ENCODE measurements at regions not wholly inside any gene's neighbourhood (a gene's known extent, or its start where the extent isn't known, plus 50 kb on each side); places are given as distances from the start of the nearest gene placed in this dataset.

DNA sequence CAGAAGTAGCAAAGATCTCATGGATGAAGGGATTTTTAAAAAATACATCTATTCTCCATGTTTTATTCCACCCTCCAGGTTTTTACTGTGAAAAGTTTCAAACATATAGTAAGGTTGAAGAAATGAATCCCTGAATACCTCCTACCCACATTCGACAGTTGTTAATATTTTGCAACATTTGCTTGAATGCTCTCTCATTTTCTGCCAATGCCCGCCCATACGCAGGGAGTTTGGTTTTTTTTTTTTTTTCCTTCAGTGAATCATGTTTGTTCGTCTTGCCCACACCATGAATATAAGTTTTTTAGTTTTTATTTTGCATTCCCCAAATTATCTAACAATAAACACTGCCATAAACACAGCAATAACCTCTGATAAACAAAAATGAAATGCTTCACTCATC lies 82.9 kb downstream of the MAP1LC3B2 start:
- no peak overlapping the region for H3K27ac ChIP-seq
- DNase-seq (ENCODE audit: low spot score): no peak
- no peaks in the 10 kb centered on the region for H3K27me3 ChIP-seq
- H3K9me3 ChIP-seq: no peaks in the 10 kb centered on the region
- no peak overlapping the region for H3K4me3 ChIP-seq
- TF ChIP-seq, protein P1, sequence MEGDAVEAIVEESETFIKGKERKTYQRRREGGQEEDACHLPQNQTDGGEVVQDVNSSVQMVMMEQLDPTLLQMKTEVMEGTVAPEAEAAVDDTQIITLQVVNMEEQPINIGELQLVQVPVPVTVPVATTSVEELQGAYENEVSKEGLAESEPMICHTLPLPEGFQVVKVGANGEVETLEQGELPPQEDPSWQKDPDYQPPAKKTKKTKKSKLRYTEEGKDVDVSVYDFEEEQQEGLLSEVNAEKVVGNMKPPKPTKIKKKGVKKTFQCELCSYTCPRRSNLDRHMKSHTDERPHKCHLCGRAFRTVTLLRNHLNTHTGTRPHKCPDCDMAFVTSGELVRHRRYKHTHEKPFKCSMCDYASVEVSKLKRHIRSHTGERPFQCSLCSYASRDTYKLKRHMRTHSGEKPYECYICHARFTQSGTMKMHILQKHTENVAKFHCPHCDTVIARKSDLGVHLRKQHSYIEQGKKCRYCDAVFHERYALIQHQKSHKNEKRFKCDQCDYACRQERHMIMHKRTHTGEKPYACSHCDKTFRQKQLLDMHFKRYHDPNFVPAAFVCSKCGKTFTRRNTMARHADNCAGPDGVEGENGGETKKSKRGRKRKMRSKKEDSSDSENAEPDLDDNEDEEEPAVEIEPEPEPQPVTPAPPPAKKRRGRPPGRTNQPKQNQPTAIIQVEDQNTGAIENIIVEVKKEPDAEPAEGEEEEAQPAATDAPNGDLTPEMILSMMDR (IDR thresholded peaks at IDR 0.05): no peak
- no peaks in the 10 kb centered on the region for H3K4me1 ChIP-seq
- no peaks in the 10 kb centered on the region for H3K36me3 ChIP-seq

DNA sequence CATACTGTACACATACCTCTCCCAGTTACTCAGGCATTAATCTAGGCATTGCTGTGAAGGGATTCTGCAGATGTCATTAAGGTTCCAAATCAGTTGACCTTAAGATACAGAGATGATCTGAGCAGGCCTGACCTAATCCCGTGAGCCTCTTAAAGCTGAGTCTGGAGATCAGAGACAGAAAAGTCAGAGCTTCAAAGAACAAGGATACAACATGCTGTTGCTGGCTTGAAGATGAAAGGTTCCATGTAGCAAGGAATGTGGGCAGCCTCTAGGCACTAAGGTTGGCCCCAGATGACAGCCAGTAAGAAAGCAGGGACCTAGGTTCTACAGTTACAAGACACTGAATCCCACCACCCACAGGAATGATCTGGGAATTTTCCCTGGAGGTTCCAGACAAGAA lies 81.1 kb downstream of the MAP1LC3B2 start:
- no peaks in the 10 kb centered on the region for H3K36me3 ChIP-seq
- H3K27ac ChIP-seq: no peak overlapping the region
- TF ChIP-seq, protein P1 (IDR thresholded peaks at IDR 0.05): no peak
- H3K9me3 ChIP-seq: no peaks in the 10 kb centered on the region
- DNase-seq (ENCODE audit: low spot score): no peak
- no peak overlapping the region for H3K4me3 ChIP-seq
- no peaks in the 10 kb centered on the region for H3K27me3 ChIP-seq
- H3K4me1 ChIP-seq: no peaks in the 10 kb centered on the region

DNA sequence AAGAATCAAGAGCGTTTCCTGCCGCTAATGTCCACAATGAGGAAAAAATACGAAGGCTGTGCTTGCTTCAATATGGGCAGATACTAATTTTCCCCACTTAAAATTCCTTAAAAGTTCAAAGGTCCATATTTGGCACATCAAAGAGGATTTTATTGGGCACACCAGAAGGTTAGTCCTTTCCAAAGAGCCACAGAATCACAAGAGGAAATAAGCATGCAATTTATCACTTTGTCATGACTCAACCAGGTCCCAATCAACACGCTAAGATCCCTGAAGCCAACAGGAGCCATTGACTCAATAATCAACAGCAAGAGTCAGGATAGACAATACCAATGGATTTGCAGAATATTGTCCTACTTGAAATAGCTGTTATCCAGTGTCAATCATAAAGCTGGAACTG lies 80.6 kb downstream of the MAP1LC3B2 start:
- H3K36me3 ChIP-seq: no peaks in the 10 kb centered on the region
- TF ChIP-seq, protein P1 (IDR thresholded peaks at IDR 0.05): no peak
- no peaks in the 10 kb centered on the region for H3K27me3 ChIP-seq
- H3K4me3 ChIP-seq: no peak overlapping the region
- no peaks in the 10 kb centered on the region for H3K4me1 ChIP-seq
- no peaks in the 10 kb centered on the region for H3K9me3 ChIP-seq
- no peak for DNase-seq (ENCODE audit: low spot score)
- H3K27ac ChIP-seq: no peak overlapping the region

DNA sequence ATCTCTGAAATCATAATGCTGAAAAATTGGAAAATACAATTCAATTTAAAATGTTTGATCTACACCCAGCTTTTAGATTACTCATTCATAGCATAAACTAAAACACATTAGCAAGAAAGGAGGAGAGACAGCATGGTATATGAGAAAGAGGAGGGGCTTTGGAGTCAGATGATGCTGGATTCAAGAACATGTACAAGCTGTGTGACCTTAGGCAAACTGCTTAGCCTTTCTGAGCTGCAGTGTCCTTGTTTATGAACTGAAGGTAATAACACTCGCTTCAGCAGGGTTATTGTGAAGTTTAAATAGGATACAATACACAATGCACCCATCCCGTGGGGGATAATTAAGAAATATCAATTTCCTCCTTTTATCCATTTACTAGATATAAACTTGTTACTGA lies 79.2 kb downstream of the MAP1LC3B2 start:
- Histone ChIP-seq H3K9me3 (no peaks in the 10 kb centered on the region), H3K27me3 (no peaks in the 10 kb centered on the region), H3K36me3 (no peaks in the 10 kb centered on the region), H3K4me3 (no peak overlapping the region), H3K4me1 (no peaks in the 10 kb centered on the region), H3K27ac (no peak overlapping the region)
- DNase-seq (ENCODE audit: low spot score): no peak
- TF ChIP-seq, protein P1 (IDR thresholded peaks at IDR 0.05): no peak

DNA sequence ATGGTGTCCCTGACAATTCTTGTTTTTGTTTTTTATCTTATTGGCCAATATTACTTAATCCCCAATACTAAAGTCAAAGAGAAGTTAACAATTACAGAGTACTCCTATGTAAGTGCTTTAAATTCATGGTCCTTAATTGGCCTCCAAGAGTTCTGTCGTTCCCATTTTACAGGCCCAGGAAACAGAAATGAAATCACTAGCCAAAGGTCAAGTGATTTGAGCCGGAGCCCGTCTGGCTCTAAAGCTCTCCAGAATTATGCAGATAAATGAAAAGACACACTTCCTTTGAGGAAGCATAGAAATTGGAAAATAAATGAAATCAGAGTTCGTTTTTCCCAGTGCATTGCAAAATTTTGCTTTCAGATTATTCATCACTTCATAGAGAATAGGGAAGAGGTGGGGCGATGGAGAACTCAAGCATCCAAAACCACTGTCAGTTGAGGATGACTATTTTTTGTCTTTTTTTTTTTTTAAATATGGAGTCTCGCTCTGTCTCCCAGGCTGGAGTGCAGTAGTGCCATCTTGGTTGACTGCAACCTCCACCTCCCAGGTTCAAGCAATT lies 78.5 kb downstream of the MAP1LC3B2 start:
- TF ChIP-seq, protein P1 (IDR thresholded peaks at IDR 0.05): no peak

More for the DNA sequence above, 78.5 kb downstream of the MAP1LC3B2 start:
- H3K27me3 ChIP-seq: no peaks in the 10 kb centered on the region
- H3K27ac ChIP-seq: no peak overlapping the region
- no peaks in the 10 kb centered on the region for H3K9me3 ChIP-seq
- no peaks in the 10 kb centered on the region for H3K36me3 ChIP-seq
- H3K4me1 ChIP-seq: no peaks in the 10 kb centered on the region
- H3K4me3 ChIP-seq: no peak overlapping the region
- DNase-seq (ENCODE audit: low spot score): no peak
